A549 (cell line): ENCODE measurements at regions not wholly inside any gene's neighbourhood (a gene's known extent, or its start where the extent isn't known, plus 50 kb on each side); places are given as distances from the start of the nearest gene placed in this dataset.

Experiments used
- ATAC-seq, 2 experiments: fragments of 200-7000 bp in 1 of 2; fragments of >200 bp in 1 of 2; cut with Nextera tagmentation in 1 of 2; cut with Tn5 transposase in 1 of 2; 3 replicates each; pipeline versions ENCODE4 v1.8.0 to v1.9.1; 2018 to 2020; ENCODE audit warnings: mild to moderate bottlenecking in 1 of 2, moderate library complexity in 1 of 2
- CTCF ChIA-PET: fragments of 300-600 bp; sonication (Branson Sonifier 250); formaldehyde crosslinking; extraction: SDS; loops from one replicate; lab custom pipeline; 2021; ENCODE audit warnings: antibody characterized with exemption, inconsistent platforms; lab: Yijun Ruan, JAX
- POLR2A ChIA-PET: fragments of 350-600 bp; formaldehyde crosslinking; extraction: SDS; loops from one replicate; lab custom pipeline; 2021; ENCODE audit warnings: antibody characterized with exemption, inconsistent platforms; lab: Yijun Ruan, JAX
- DNase-seq, 2 experiments: peaks; one replicate each; pipeline versions ENCODE4 v3.0.0 to v3.0.0-alpha.2; 2011 to 2016; ENCODE audit warnings: low read depth in 1 of 2, low spot score in 1 of 2
- FAIRE-seq: peaks from 2 replicates; lab custom pipeline; 2011; peaks lifted over from hg19 to GRCh38; lab: Jason Lieb, UNC
- H3K27ac ChIP-seq, 2 experiments: fragments of >200 bp; sonication (Bioruptor Twin); formaldehyde crosslinking; 3 replicates each; pipeline ENCODE4 v1.5.1; 2016 to 2017
- H3K4me1 ChIP-seq: fragments of >200 bp; sonication (Bioruptor Twin); formaldehyde crosslinking; 3 replicates; pipeline ENCODE4 v1.6.1; 2016
- H3K4me2 ChIP-seq: fragments of >200 bp; sonication (Bioruptor Twin); formaldehyde crosslinking; 3 replicates; pipeline ENCODE4 v1.6.1; 2016
- H3K4me3 ChIP-seq: fragments of >200 bp; sonication (Bioruptor Twin); formaldehyde crosslinking; 3 replicates; pipeline ENCODE4 v1.5.1; 2016
- H3K9me3 ChIP-seq: fragments of >200 bp; sonication (Bioruptor Twin); formaldehyde crosslinking; 3 replicates; pipeline ENCODE4 v1.6.1; 2016
- ATOH8 ChIP-seq: fragments of 250-450 bp; sonication (Bioruptor Pico); IDR thresholded peaks from 2 replicates; pipeline ENCODE4 v1.5.0; 2020; ENCODE audit warnings: low read depth, mild to moderate bottlenecking, moderate library complexity
- BHLHE40 ChIP-seq: IDR thresholded peaks from 2 replicates; pipeline ENCODE4 v1.6.1; 2012; ENCODE audit warnings: low read depth, low read length, inconsistent platforms
- CEBPB ChIP-seq, 2 experiments: fragments of >200 bp in 1 of 2; sonication (Bioruptor Twin) in 1 of 2; formaldehyde crosslinking in 1 of 2; IDR thresholded peaks; 2 replicates each; pipeline ENCODE4 v1.6.1; 2012 to 2016
- CHD4 ChIP-seq: fragments of 200-600 bp; sonication (generic); IDR thresholded peaks from 2 replicates; pipeline ENCODE4 v1.6.1; 2016; ENCODE audit warnings: antibody characterized with exemption, mild to moderate bottlenecking, borderline replicate concordance
- CTCF ChIP-seq: fragments of >200 bp; sonication (Bioruptor Twin); formaldehyde crosslinking; IDR thresholded peaks from 3 replicates; pipeline ENCODE4 v1.5.1; 2016
- E2F6 ChIP-seq: IDR thresholded peaks from 2 replicates; pipeline ENCODE4 v1.6.1; 2012; ENCODE audit warnings: low read depth, borderline replicate concordance
- EP300 ChIP-seq, 2 experiments: fragments of >200 bp; sonication (Bioruptor Twin); formaldehyde crosslinking; IDR thresholded peaks; 2 replicates in 1 of 2; 3 replicates in 1 of 2; pipeline ENCODE4 v1.6.1; 2016 to 2017
- FOSB ChIP-seq: fragments of 250-450 bp; sonication (Bioruptor Pico); IDR thresholded peaks from 2 replicates; pipeline ENCODE4 v1.5.0; 2020; ENCODE audit warnings: mild to moderate bottlenecking, moderate library complexity
- FOSL2 ChIP-seq, 2 experiments: fragments of 450-650 bp in 1 of 2; fragments of >200 bp in 1 of 2; sonication (Bioruptor Twin) in 1 of 2; formaldehyde crosslinking; IDR thresholded peaks; 2 replicates each; pipeline versions ENCODE4 v1.5.0 to v1.6.1; 2016 to 2020; ENCODE audit warnings: mild to moderate bottlenecking in 1 of 2, moderate library complexity in 1 of 2
- FOXS1 ChIP-seq: fragments of 250-450 bp; sonication (Bioruptor Pico); IDR thresholded peaks from 2 replicates; pipeline ENCODE4 v1.5.0; 2020; ENCODE audit warnings: mild to moderate bottlenecking, moderate library complexity
- HOXA7 ChIP-seq: fragments of 250-450 bp; sonication (Bioruptor Pico); IDR thresholded peaks from 2 replicates; pipeline ENCODE4 v1.5.0; 2020; ENCODE audit warnings: mild to moderate bottlenecking, moderate library complexity
- HOXB5 ChIP-seq: fragments of 250-450 bp; sonication (Bioruptor Pico); IDR thresholded peaks from 2 replicates; pipeline ENCODE4 v1.5.0; 2020; ENCODE audit warnings: mild to moderate bottlenecking, moderate library complexity
- JUN ChIP-seq, 2 experiments: fragments of >200 bp; sonication (Bioruptor Twin); formaldehyde crosslinking; IDR thresholded peaks; 2 replicates in 1 of 2; 3 replicates in 1 of 2; pipeline ENCODE4 v1.6.1; 2016 to 2017
- JUNB ChIP-seq: fragments of >200 bp; sonication (Bioruptor Twin); formaldehyde crosslinking; IDR thresholded peaks from 2 replicates; pipeline ENCODE4 v1.6.1; 2016
- KDM5A ChIP-seq: fragments of 200-600 bp; sonication (generic); IDR thresholded peaks from 2 replicates; pipeline ENCODE4 v1.6.1; 2016; ENCODE audit warnings: antibody characterized with exemption, mild to moderate bottlenecking
- MAFK ChIP-seq: fragments of 450-650 bp; IDR thresholded peaks from 2 replicates; pipeline ENCODE4 v1.6.1; 2014; ENCODE audit not compliant: partially characterized antibody
- MAZ ChIP-seq: fragments of 150-350 bp; IDR thresholded peaks from 2 replicates; pipeline ENCODE4 v1.6.1; 2014; ENCODE audit warnings: antibody characterized with exemption, low read depth, low read length, borderline replicate concordance
- NR3C1 ChIP-seq: fragments of >200 bp; sonication (Bioruptor Twin); formaldehyde crosslinking; IDR thresholded peaks from 3 replicates; pipeline ENCODE4 v1.6.1; 2017
- PHF8 ChIP-seq: fragments of 200-600 bp; sonication (generic); IDR thresholded peaks from 2 replicates; pipeline ENCODE4 v1.6.1; 2016; ENCODE audit warnings: low read depth, mild to moderate bottlenecking, antibody characterized with exemption, moderate library complexity, borderline replicate concordance
- POLR2A ChIP-seq: IDR thresholded peaks from 2 replicates; pipeline ENCODE4 v1.6.1; 2012; ENCODE audit warnings: mild to moderate bottlenecking, low read length
- RAD21 ChIP-seq, 2 experiments: fragments of >200 bp in 1 of 2; sonication (Bioruptor Twin) in 1 of 2; formaldehyde crosslinking in 1 of 2; IDR thresholded peaks in 1 of 2; conservative IDR thresholded peaks in 1 of 2; 2 replicates in 1 of 2; 3 replicates in 1 of 2; pipeline ENCODE4 v1.6.1; 2012 to 2018; ENCODE audit warnings: inconsistent platforms in 1 of 2
- TFCP2L1 ChIP-seq: fragments of 250-450 bp; sonication (Bioruptor Pico); IDR thresholded peaks from 2 replicates; pipeline ENCODE4 v1.5.0; 2021; ENCODE audit warnings: mild to moderate bottlenecking
- ZC3H11A ChIP-seq: fragments of 450-650 bp; IDR thresholded peaks from 2 replicates; pipeline ENCODE4 v1.6.1; 2014; ENCODE audit warnings: antibody characterized with exemption, mild to moderate bottlenecking
- ZFP36 ChIP-seq: fragments of 450-650 bp; IDR thresholded peaks from 2 replicates; pipeline ENCODE4 v1.6.1; 2014; ENCODE audit warnings: borderline replicate concordance; ENCODE audit not compliant: partially characterized antibody
- WGBS: methylation state at CpG from one replicate; pipeline ENCODE4 v1.1.6; 2017; ENCODE audit errors: missing lambda C conversion rate; 5-methylcytosine and 5-hydroxymethylcytosine counted together
- TF ChIP-seq, protein P1 (sequence below): fragments of >200 bp; sonication (Bioruptor Twin); formaldehyde crosslinking; IDR thresholded peaks from 2 replicates; pipeline ENCODE4 v1.6.1; 2016

DNA sequence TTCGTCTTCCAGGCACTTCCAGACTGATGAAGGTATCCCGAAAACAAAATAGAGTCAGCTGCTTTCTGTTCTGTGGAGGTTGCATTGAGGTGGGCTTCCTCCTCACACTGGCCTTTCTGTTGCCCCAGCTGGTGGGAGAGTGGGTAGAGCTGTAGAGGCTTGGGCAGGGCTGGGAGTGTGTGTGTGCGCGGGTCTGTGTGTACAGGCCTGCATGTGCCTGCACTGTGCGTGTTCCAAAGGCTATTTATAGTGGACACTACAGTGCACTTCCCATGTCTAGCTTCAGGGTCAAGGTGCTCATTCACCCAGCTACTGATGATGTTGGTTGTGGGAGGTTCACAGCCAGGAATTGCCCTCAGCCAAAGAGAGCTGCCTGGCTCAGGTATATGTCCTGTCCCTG lies 260.1 kb upstream of the HABP2 start:
- 89% methylated on average over 4 of the region's 5 CpGs for WGBS
- no peak; a peak in 1 of 6 replicates for ATAC-seq
- FAIRE-seq: no peak
- no peak for TF ChIP-seq FOSL2 (IDR thresholded peaks at IDR 0.05)
- no peak for TF ChIP-seq FOSL2 (CRISPR knock-in tag; IDR thresholded peaks at IDR 0.05)
- TF ChIP-seq ATOH8 (CRISPR knock-in tag): no peak
- TF ChIP-seq CEBPB (IDR thresholded peaks at IDR 0.05): no peak
- TF ChIP-seq TFCP2L1 (CRISPR knock-in tag): no peak
- no peak for TF ChIP-seq CHD4
- TF ChIP-seq FOSB: no peak
- no peak for TF ChIP-seq PHF8
- no peak for TF ChIP-seq MAFK
- no peak for TF ChIP-seq EP300 (IDR thresholded peaks at IDR 0.05)
- no peak for TF ChIP-seq KDM5A
- TF ChIP-seq JUNB: no peak
- no peak for TF ChIP-seq POLR2A
- DNase-seq: no peak
- Histone ChIP-seq H3K4me1 (peaks cover 9% of the 10 kb centered on the region; the same call in 2 of the 3 replicates), H3K4me3 (no peak overlapping the region), H3K4me2 (no peak overlapping the region), H3K9me3 (no peaks in the 10 kb centered on the region), H3K27ac (no peak overlapping the region)
- POLR2A ChIA-PET: no interaction called here
- CTCF ChIA-PET: interaction anchor here (0.9 to 1.6 kb wide), 2 partner anchors 9 to 93 kb away, joined by 3 to 4 read pairs; no protein-coding TSS in a partner anchor

- no peak overlapping the region for H3K27ac ChIP-seq
- ChIA-PET CTCF (interaction anchor here (1.6 kb wide), 1 partner anchor 92 kb away, joined by 3 read pairs; no protein-coding TSS in a partner anchor), POLR2A (no interaction called here)
- ATAC-seq (no peak), FAIRE-seq (no peak), DNase-seq (no peak)
- no peak for TF ChIP-seq KDM5A
- TF ChIP-seq FOSB: no peak
- no peak for TF ChIP-seq HOXB5
- no peak for TF ChIP-seq ZFP36
- TF ChIP-seq CTCF: no peak
- no peak for TF ChIP-seq JUNB
- no peak for TF ChIP-seq BHLHE40
- TF ChIP-seq RAD21 (conservative IDR thresholded peaks at IDR 0.05 in 1 of 2, IDR thresholded peaks at IDR 0.05 in 1 of 2): no peak
- no peak for TF ChIP-seq FOXS1
- no peak for TF ChIP-seq NR3C1
- TF ChIP-seq, protein P1, sequence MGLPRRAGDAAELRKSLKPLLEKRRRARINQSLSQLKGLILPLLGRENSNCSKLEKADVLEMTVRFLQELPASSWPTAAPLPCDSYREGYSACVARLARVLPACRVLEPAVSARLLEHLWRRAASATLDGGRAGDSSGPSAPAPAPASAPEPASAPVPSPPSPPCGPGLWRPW: no peak
- TF ChIP-seq E2F6: no peak
- TF ChIP-seq TFCP2L1 (CRISPR knock-in tag): no peak
- TF ChIP-seq JUN (IDR thresholded peaks at IDR 0.05): no peak
- no peak for TF ChIP-seq MAZ
- no peak for TF ChIP-seq ZC3H11A
- TF ChIP-seq HOXA7 (CRISPR knock-in tag): no peak
- TF ChIP-seq ATOH8 (CRISPR knock-in tag): no peak
- peaks cover 9% of the 10 kb centered on the region; the same call in 2 of the 3 replicates for H3K4me1 ChIP-seq
- 80% methylated on average over 4 of the region's 4 CpGs for WGBS
- no peak overlapping the region for H3K4me2 ChIP-seq
- no peaks in the 10 kb centered on the region for H3K9me3 ChIP-seq
- no peak overlapping the region for H3K4me3 ChIP-seq
These were observed 259.7 kb upstream of the HABP2 start for GRCh38 chr10:113293167-113293566.
